Uterus (tissue), 2 donors: ENCODE measurements at regions not wholly inside any gene's neighbourhood (a gene's known extent, or its start where the extent isn't known, plus 50 kb on each side); places are given as distances from the start of the nearest gene placed in this dataset.

Source experiments
- CTCF ChIP-seq, 4 experiments: fragments of 200-600 bp in 2 of 4; fragments of 450-650 bp in 2 of 4; sonication (generic) in 2 of 4; IDR thresholded peaks; one replicate each; pipeline ENCODE4 v1.5.1; 2016 to 2019; ENCODE audit warnings: antibody characterized with exemption in 4 of 4, mild to moderate bottlenecking in 2 of 4, moderate library complexity in 1 of 4
- POLR2A ChIP-seq, 2 donors: fragments of 450-650 bp; IDR thresholded peaks; one replicate each; pipeline ENCODE4 v1.6.1; 2016; ENCODE audit warnings: antibody characterized with exemption in 2 of 2, mild to moderate bottlenecking in 1 of 2, moderate library complexity in 1 of 2

GRCh38 chr1:189637041-189637440 is 840.6 kb downstream of the BRINP3 start:
- TF ChIP-seq CTCF (IDR thresholded peaks at IDR 0.05) (no peak), POLR2A (IDR thresholded peaks at IDR 0.05) (no peak)
